ENCODE measurements at regions not wholly inside any gene's neighbourhood (a gene's known extent, or its start where the extent isn't known, plus 50 kb on each side); places are given as distances from the start of the nearest gene placed in this dataset.

DNA sequence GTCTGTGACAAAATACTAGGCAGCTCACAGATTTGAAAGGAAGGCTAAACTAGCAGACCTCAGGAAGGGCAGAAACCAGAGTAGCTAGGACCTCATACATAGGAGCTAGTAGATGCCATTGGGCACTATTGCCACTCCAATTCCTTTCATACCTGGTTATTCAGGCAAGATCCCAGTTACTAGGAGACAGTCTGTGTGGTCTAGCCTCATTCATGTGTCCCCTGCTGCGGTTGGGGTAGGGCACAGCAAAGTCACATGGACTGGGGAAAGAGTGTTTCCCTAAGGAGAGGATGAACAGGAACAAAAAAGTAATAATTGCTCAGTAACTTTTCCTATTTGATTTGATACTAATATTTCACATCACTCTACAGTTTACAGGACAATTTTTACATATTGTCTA is 204.6 kb upstream of the HEY2 start:
- BruUV-seq (replicated peaks), result no TSS peak
- no peak for ATAC-seq (ENCODE audit: low read depth)
- Histone ChIP-seq H2AK5ac (ENCODE audit: low read depth, low read length) (no peak overlapping the region), H2AFZ (replicated peaks; ENCODE audit: low read length, poor library complexity) (no peak overlapping the region), H3K9ac (ENCODE audit: low read depth, low read length) (no peak overlapping the region), H2AK9ac (replicated peaks; ENCODE audit: low read depth, low read length, poor library complexity) (no peak overlapping the region), H4K20me1 (ENCODE audit: insufficient read depth, low read length) (no peaks in the 10 kb centered on the region), H4K91ac (ENCODE audit: insufficient read depth, low read depth, low read length) (no peak overlapping the region), H2BK120ac (ENCODE audit: low read depth, low read length) (no peak overlapping the region), H2BK20ac (ENCODE audit: low read depth, low read length) (no peak overlapping the region), H3K9me3 (ENCODE audit: control insufficient read depth, insufficient read depth, low read length) (no peaks in the 10 kb centered on the region), H3K79me1 (ENCODE audit: low read depth in 1 of 2, low read length in 2 of 2) (no peaks in the 10 kb centered on the region), H3K27me3 (ENCODE audit: control insufficient read depth, insufficient read depth, low read length) (no peaks in the 10 kb centered on the region), H3K56ac (ENCODE audit: extremely low read depth, insufficient read depth, low read length) (no peak overlapping the region), H3K36me3 (ENCODE audit: control insufficient read depth, insufficient read depth, low read length) (no peaks in the 10 kb centered on the region), H3K4me1 (ENCODE audit: control insufficient read depth, insufficient read depth, low read length) (no peaks in the 10 kb centered on the region), H3K18ac (ENCODE audit: low read depth, low read length) (no peak overlapping the region), H2BK5ac (ENCODE audit: low read depth, low read length, poor library complexity, severe bottlenecking) (no peak overlapping the region), H3K27ac (ENCODE audit: insufficient read depth, low read length) (no peak overlapping the region), H2BK15ac (ENCODE audit: low read depth, low read length) (no peak overlapping the region), H3K4ac (ENCODE audit: low read depth, low read length) (no peak overlapping the region), H3K9me1 (ENCODE audit: insufficient read depth, low read length) (no peaks in the 10 kb centered on the region), H3K23ac (ENCODE audit: low read depth, low read length) (no peak overlapping the region), H3K14ac (replicated peaks; ENCODE audit: low read depth, low read length) (no peak overlapping the region), H4K8ac (ENCODE audit: low read depth in 2 of 2, low read length in 2 of 2) (no peak overlapping the region), H4K5ac (ENCODE audit: low read depth, low read length) (no peak overlapping the region), H3K4me3 (ENCODE audit: insufficient read depth, low read depth, low read length) (no peak overlapping the region), H3K4me2 (ENCODE audit: low read depth, low read length) (no peak overlapping the region)
- POLR2A ChIA-PET (ENCODE audit: unreplicated experiment), result no interaction called here
- no peak for DNase-seq
- in situ Hi-C loops (cut with MboI; ENCODE audit: low sequenced_read_pairs) (no loop called here), dilution Hi-C loops (cut with HindIII; ENCODE audit: low sequenced_read_pairs, unreplicated experiment) (no loop called here), intact Hi-C loops (cut with micrococcal nuclease) (no loop called here)
- TF ChIP-seq NFE2L2 (IDR thresholded peaks at IDR 0.05; ENCODE audit: low read depth, low read length) (no peak), POLR2A (IDR thresholded peaks at IDR 0.05; ENCODE audit: low read depth, low read length) (no peak), RCOR1 (IDR thresholded peaks at IDR 0.05; ENCODE audit: insufficient replicate concordance, low read length) (no peak), CHD1 (IDR thresholded peaks at IDR 0.05; ENCODE audit: low read depth, low read length) (no peak)
- CTCF ChIA-PET, result no interaction called here
- no CpG with 5 or more reads among the region's 1 CpG for WGBS, 2 experiments (ENCODE audit: extremely low coverage in 2 of 2, insufficient read length in 1 of 2)
